Type B pancreatic cell (in vitro differentiated cells): ENCODE measurements at regions not wholly inside any gene's neighbourhood (a gene's known extent, or its start where the extent isn't known, plus 50 kb on each side); places are given as distances from the start of the nearest gene placed in this dataset.
A peak's percentile ranks its signal among the peaks of the same experiment; 100 is the strongest.

ENCODE experiments used
- DNase-seq: peaks from one replicate; pipeline ENCODE4 v3.0.0; 2021; ENCODE audit warnings: mixed read lengths; ENCODE audit not compliant: unreplicated experiment; ENCODE audit errors: extremely low spot score
- H3K27ac Mint-ChIP-seq: 2 replicates; pipeline ENCODE4 v1.8.0; 2021; ENCODE audit warnings: mild to moderate bottlenecking, mixed read lengths
- H3K27me3 Mint-ChIP-seq: 2 replicates; pipeline ENCODE4 v1.8.0; 2021; ENCODE audit warnings: mixed read lengths
- H3K36me3 Mint-ChIP-seq: 2 replicates; pipeline ENCODE4 v1.8.0; 2021; ENCODE audit warnings: mixed read lengths
- H3K4me1 Mint-ChIP-seq: one replicate; pipeline ENCODE4 v1.8.0; 2021; ENCODE audit warnings: mixed read lengths; ENCODE audit not compliant: unreplicated experiment
- H3K4me3 Mint-ChIP-seq: 2 replicates; pipeline ENCODE4 v1.8.0; 2021; ENCODE audit warnings: mild to moderate bottlenecking, mixed read lengths
- H3K9me3 Mint-ChIP-seq: 2 replicates; pipeline ENCODE4 v1.8.0; 2021; ENCODE audit warnings: mixed read lengths
- CTCF ChIP-seq: fragments of 200-600 bp; sonication (generic); conservative IDR thresholded peaks from 2 replicates; pipeline ENCODE4 v1.5.0; 2021; ENCODE audit warnings: antibody characterized with exemption, mild to moderate bottlenecking

DNA sequence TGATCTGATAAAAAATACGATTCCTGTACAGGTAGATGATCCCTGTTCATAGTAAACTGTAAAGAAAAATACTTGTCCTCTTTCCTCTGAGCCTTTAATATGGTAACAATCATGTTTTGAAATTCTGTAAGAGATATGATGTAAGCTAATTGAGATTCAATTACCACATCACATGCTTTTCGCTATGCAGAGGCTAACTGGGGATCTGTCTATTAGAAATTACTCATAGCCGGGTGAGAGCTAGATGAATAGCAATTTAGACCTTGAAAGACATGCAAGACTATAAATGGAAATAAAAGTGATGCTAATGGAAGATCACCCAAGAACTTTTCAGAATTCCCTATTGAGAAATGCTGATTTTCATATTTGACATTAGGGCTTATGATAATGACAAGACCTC is 579.9 kb upstream of the ZNF717 start:
- H3K27me3 Mint-ChIP-seq = no peaks in the 10 kb centered on the region
- H3K4me1 Mint-ChIP-seq = no peaks in the 10 kb centered on the region
- no peak overlapping the region for H3K4me3 Mint-ChIP-seq
- no peak overlapping the region for H3K27ac Mint-ChIP-seq
- H3K9me3 Mint-ChIP-seq = no peaks in the 10 kb centered on the region
- no peak for DNase-seq
- no peak for TF ChIP-seq CTCF
- H3K36me3 Mint-ChIP-seq = no peaks in the 10 kb centered on the region

GRCh38 chr3:76367281-76367680 is 581.9 kb upstream of the ZNF717 start:
- no peaks in the 10 kb centered on the region for H3K4me1 Mint-ChIP-seq
- no peak for TF ChIP-seq CTCF
- no peaks in the 10 kb centered on the region for H3K36me3 Mint-ChIP-seq
- H3K4me3 Mint-ChIP-seq = no peak overlapping the region
- H3K9me3 Mint-ChIP-seq = no peaks in the 10 kb centered on the region
- no peaks in the 10 kb centered on the region for H3K27me3 Mint-ChIP-seq
- H3K27ac Mint-ChIP-seq = no peak overlapping the region
- no peak for DNase-seq

GRCh38 chr3:76369170-76369569 is 583.8 kb upstream of the ZNF717 start:
- no peak for DNase-seq
- Mint-ChIP-seq H3K27me3 (no peaks in the 10 kb centered on the region), H3K36me3 (no peaks in the 10 kb centered on the region), H3K4me1 (no peaks in the 10 kb centered on the region), H3K27ac (no peak overlapping the region), H3K9me3 (no peaks in the 10 kb centered on the region), H3K4me3 (no peak overlapping the region)
- peak; percentile 31 for TF ChIP-seq CTCF

DNA sequence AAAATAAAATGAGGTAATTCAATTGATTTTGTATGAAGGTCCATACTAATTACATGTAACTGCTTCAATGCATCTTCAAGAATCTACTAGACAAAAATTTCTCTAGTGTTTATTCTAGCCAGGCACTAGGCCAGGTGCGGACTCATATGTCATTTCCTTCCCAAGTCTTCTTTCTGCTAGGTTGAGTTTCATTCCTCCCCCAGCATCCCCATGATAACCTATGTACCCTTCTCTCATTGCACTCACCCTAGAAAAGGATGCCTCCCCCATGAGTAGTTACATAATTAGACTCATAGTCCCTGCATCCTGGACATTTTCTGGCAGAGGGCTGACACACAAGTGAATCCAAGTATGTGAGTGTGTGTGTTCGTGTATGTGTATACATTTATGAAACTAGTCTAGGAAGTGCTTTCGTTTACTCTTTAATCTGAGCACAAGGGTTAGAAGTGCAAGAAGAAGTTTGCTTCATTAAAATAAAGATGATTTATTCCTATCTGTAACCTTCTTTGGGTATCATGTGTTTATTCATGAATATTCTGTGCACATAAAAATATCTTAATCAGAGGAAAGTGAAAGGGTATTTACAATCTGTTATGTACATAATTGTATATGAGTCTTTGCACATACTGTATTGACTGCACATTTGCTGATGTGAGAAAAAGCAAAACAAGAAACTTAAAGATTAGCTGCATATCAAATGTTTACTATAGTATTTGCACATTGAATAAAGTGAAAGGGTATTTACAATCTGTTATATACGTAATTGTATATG is 585.6 kb upstream of the ZNF717 start:
- Mint-ChIP-seq H3K27me3 (no peaks in the 10 kb centered on the region), H3K27ac (no peak overlapping the region), H3K4me1 (no peaks in the 10 kb centered on the region), H3K4me3 (no peak overlapping the region), H3K9me3 (peaks cover under 1% of the 10 kb centered on the region), H3K36me3 (no peaks in the 10 kb centered on the region)
- TF ChIP-seq CTCF = no peak
- no peak for DNase-seq

DNA sequence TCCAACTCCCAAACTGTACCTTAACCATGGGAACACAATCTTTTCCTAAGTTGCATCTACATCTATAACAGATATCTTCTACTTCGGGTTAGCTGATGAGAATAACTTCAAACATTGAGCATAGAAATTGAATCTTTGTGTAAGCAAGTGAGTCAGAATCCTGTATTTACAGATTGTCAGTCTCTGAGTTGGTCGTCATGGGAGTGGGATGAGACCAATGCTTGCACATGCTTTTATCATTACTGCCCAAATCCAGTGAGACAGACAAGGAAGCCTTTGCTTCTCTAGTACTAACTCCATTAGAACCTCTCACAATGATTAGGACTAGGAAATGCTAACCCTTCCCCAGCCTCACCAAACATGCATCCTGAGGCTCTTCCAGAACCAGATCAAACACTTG is 587.1 kb upstream of the ZNF717 start:
- no peak for TF ChIP-seq CTCF
- Mint-ChIP-seq H3K4me3 (no peak overlapping the region), H3K9me3 (peaks cover 6% of the 10 kb centered on the region), H3K27me3 (no peaks in the 10 kb centered on the region), H3K4me1 (no peaks in the 10 kb centered on the region), H3K27ac (no peak overlapping the region), H3K36me3 (no peaks in the 10 kb centered on the region)
- no peak for DNase-seq
